ENCODE measurements at regions not wholly inside any gene's neighbourhood (a gene's known extent, or its start where the extent isn't known, plus 50 kb on each side); places are given as distances from the start of the nearest gene placed in this dataset.
A peak's percentile ranks its signal among the peaks of the same experiment; 100 is the strongest.

- TF ChIP-seq CTCF (IDR thresholded peaks at IDR 0.05) (no peak), POLR2A (IDR thresholded peaks at IDR 0.05) (no peak)
- H3K9me3 ChIP-seq, result no peaks in the 10 kb centered on the region
- no peak overlapping the region for H3K27ac ChIP-seq
- no peak overlapping the region for H3K4me3 ChIP-seq
- no peaks in the 10 kb centered on the region for H3K27me3 ChIP-seq
- H3K36me3 ChIP-seq, result no peaks in the 10 kb centered on the region
- H3K4me1 ChIP-seq, result no peaks in the 10 kb centered on the region
- no peak for DNase-seq
These were observed 284.7 kb upstream of the CITED2 start for GRCh38 chr6:139659196-139659595.

- H3K27ac ChIP-seq, result no peak overlapping the region
- H3K27me3 ChIP-seq, result no peaks in the 10 kb centered on the region
- H3K4me3 ChIP-seq, result no peak overlapping the region
- no peaks in the 10 kb centered on the region for H3K36me3 ChIP-seq
- no peaks in the 10 kb centered on the region for H3K4me1 ChIP-seq
- DNase-seq, result no peak
- no peaks in the 10 kb centered on the region for H3K9me3 ChIP-seq
- TF ChIP-seq CTCF (IDR thresholded peaks at IDR 0.05), result no peak
- no peak for TF ChIP-seq POLR2A (IDR thresholded peaks at IDR 0.05)
These were observed 282.7 kb upstream of the CITED2 start for GRCh38 chr6:139657119-139657518.

GRCh38 chr6:139655783-139656705 is 281.6 kb upstream of the CITED2 start:
- H3K27me3 ChIP-seq, result no peaks in the 10 kb centered on the region
- DNase-seq, result peak in 2 of 3 donors; percentile 80 to 88

GRCh38 chr6:139654888-139655782 is 280.7 kb upstream of the CITED2 start:
- Histone ChIP-seq H3K9me3 (no peaks in the 10 kb centered on the region), H3K36me3 (no peaks in the 10 kb centered on the region), H3K27ac (peak overlapping the region in 3 of 4 donors; percentile 57 to 90 (median 84)), H3K4me1 (no peaks in the 10 kb centered on the region), H3K27me3 (no peaks in the 10 kb centered on the region), H3K4me3 (peak overlapping the region in 2 of 4 donors; percentile 20 to 28)
- DNase-seq, result peak in 1 of 3 donors; percentile 72
- TF ChIP-seq CTCF (IDR thresholded peaks at IDR 0.05) (peak in 1 of 6 experiments; percentile 18), POLR2A (IDR thresholded peaks at IDR 0.05) (peak in 1 of 2 donors; percentile 38)

More at GRCh38 chr6:139655783-139656705, 281.6 kb upstream of the CITED2 start:
- TF ChIP-seq POLR2A (IDR thresholded peaks at IDR 0.05) (peak in 1 of 2 donors; percentile 65), CTCF (IDR thresholded peaks at IDR 0.05) (no peak)
- H3K4me3 ChIP-seq, result peak overlapping the region in 2 of 4 donors; percentile 13 to 22
- H3K36me3 ChIP-seq, result no peaks in the 10 kb centered on the region
- no peaks in the 10 kb centered on the region for H3K9me3 ChIP-seq
- H3K27ac ChIP-seq, result peak overlapping the region in 3 of 4 donors; percentile 57 to 90 (median 84)
- no peaks in the 10 kb centered on the region for H3K4me1 ChIP-seq

GRCh38 chr6:139654309-139654708 is 279.9 kb upstream of the CITED2 start:
- Histone ChIP-seq H3K9me3 (no peaks in the 10 kb centered on the region), H3K27ac (peak overlapping the region in 3 of 4 donors; percentile 13 to 90 (median 84)), H3K27me3 (no peaks in the 10 kb centered on the region), H3K36me3 (no peaks in the 10 kb centered on the region), H3K4me1 (no peaks in the 10 kb centered on the region), H3K4me3 (peak overlapping the region in 1 of 4 donors; percentile 28)
- no peak for TF ChIP-seq CTCF (IDR thresholded peaks at IDR 0.05)
- no peak for TF ChIP-seq POLR2A (IDR thresholded peaks at IDR 0.05)
- DNase-seq, result no peak

Measured in Peyer's patch (tissue), 4 donors.